GM12892 (cell line): ENCODE measurements at regions not wholly inside any gene's neighbourhood (a gene's known extent, or its start where the extent isn't known, plus 50 kb on each side); places are given as distances from the start of the nearest gene placed in this dataset.

Experiments used
- DNase-seq: peaks from one replicate; pipeline ENCODE4 v3.0.0; 2011; ENCODE audit not compliant: insufficient read length
- FAIRE-seq: peaks from 2 replicates; lab custom pipeline; 2011; peaks lifted over from hg19 to GRCh38; lab: Jason Lieb, UNC
- POLR2A ChIP-seq: IDR thresholded peaks from 2 replicates; pipeline ENCODE4 v1.6.1; 2011; ENCODE audit warnings: low read depth, low read length, control low read depth
- POLR2AphosphoS5 ChIP-seq: IDR thresholded peaks from 2 replicates; pipeline ENCODE4 v1.6.1; 2011; ENCODE audit warnings: low read depth, low read length, control low read depth
- TAF1 ChIP-seq: IDR thresholded peaks from 2 replicates; pipeline ENCODE4 v1.6.1; 2011; ENCODE audit warnings: low read depth, mild to moderate bottlenecking, control low read depth, low read length, borderline replicate concordance

DNA sequence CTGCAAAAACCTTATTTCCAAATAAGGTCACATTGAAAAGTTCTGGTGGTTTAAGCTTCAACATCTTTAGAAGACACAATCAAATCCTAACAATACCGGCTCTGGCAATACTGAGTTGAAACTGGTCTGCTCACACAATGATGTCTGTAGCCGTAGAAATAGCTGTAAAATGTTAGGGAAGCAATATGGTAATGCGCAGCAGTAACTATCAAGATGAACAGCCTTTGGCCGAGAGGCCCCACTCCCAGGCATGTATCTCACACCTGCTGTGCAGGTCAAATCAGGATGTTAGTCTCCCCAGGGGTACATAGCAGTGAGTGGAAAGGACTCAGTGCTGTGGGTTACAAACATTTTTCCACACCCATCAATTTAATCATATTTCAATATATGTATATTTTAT is 207.1 kb downstream of the KATNAL1 start:
- FAIRE-seq (no peak), DNase-seq (no peak)
- TF ChIP-seq TAF1 = no peak
- no peak for TF ChIP-seq POLR2AphosphoS5
- TF ChIP-seq POLR2A = no peak

DNA sequence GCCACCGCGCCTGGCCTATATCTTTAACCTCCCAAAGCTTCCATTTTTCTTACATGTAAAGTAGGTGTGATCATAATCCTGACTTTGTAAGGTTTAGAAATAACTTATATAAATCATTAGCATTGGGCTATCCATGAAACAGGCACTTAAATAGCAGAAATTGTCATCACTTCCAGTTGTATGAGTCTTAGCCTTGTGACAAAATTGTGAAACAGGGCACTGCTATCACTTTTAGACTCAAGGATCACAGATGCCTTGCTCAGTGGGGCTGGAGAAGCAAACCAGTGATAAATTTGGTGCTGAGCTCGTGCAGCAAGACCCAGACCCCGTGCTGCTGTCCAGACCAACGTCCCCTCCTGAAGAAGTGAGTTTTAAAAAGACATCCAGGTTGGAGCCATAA is 209.7 kb downstream of the KATNAL1 start:
- DNase-seq (no peak), FAIRE-seq (no peak)
- TF ChIP-seq POLR2AphosphoS5 (no peak), POLR2A (no peak), TAF1 (no peak)

DNA sequence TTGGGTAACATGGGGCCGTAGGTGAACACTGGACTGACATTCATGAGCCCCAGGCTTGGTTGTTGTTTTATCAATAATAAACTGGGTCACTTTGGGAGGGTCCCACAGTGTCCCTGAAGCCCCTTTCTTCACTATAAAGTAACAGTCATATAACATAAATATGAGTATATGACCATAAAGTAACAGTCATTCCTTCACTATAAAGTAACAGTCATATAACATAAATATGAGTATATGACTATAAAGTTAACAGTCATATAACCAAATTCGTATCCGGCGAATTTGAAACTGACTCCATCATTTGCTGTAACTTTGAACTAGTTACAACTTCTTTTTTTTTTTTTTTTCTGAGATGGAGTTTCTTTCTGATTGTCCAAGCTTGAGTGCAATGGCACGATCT is 210.3 kb downstream of the KATNAL1 start:
- DNase-seq (no peak), FAIRE-seq (no peak)
- no peak for TF ChIP-seq POLR2AphosphoS5
- no peak for TF ChIP-seq TAF1
- TF ChIP-seq POLR2A = no peak

DNA sequence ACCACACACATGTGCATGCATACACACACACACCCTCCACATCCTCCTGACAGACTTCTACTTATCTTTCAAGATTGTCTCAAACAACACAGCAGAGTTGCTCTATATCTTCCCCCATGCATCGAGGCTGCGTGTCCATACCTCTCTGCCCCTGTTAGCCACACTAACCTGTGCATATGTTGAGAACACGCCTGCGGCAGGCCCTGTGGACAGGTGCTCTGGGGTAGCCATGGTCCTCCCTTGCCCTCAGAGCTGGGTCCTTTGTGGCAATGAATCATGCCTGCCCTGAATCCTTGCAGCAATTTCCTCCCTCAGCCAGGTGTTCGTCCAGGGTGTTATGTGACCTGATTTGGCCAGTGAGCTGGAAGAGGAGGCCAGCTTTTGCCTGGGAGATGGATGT is 213.3 kb downstream of the KATNAL1 start:
- TF ChIP-seq POLR2A = no peak
- no peak for TF ChIP-seq POLR2AphosphoS5
- TF ChIP-seq TAF1 = no peak
- DNase-seq (no peak), FAIRE-seq (no peak)

DNA sequence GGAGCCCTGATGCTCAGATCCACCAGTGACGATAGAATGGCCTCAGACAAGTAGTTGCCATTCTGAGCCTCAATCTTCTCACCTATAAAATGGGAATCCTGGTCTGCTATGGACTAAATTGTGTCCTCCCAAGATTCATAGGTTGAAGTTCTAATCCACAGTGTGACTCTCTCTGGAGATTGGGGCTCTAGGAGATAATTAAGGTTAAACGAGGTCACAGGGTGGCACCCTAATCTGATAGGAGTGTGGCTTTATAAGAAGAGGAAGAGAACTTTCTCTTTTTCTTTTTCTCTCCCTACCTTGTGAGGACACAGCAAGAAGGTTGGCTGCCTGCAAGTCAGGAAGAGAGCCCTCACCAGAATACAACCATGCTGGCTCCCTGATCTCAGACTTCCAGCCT is 214.1 kb downstream of the KATNAL1 start:
- FAIRE-seq (no peak), DNase-seq (no peak)
- TF ChIP-seq TAF1 (no peak), POLR2AphosphoS5 (no peak), POLR2A (no peak)

DNA sequence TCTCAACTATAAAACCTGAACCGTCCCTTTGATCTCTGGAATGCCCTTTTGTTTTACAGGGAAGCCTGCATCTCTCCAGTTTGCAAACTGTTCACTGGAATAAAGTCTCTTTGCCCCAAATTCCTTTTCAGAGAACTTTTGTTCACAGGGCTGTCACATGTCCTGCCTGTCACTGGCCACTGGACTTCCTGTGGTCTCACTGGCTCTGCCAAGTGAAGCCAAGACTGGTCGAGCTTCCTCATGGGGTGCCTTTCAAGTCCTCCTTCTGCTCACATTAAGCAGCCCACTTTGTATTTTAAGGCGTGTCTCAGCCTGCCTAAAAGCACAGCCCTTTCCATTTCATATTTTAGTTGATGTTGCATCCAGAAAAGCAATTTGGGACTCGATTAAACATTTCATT is 215.7 kb downstream of the KATNAL1 start:
- no peak for FAIRE-seq

DNA sequence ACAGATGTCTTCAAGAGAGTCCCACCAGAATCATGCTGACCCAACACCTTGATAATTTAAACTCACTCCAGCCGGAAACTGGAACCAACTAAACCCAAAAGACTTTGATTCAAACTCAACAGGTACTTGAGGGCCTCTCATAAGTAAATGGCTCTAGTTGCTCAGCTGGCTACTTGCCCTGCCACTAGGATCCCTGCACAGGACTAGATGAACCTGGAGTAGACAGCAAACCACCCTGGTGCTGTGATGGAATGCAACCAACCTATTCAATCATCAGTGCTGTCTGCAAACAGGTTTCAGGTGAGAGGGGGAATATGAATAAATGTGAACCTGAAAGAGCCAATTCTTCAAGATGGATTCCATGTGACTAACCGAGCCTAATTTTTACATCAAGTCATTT is 216.3 kb downstream of the KATNAL1 start:
- DNase-seq (no peak), FAIRE-seq (no peak)
- no peak for TF ChIP-seq POLR2AphosphoS5
- no peak for TF ChIP-seq TAF1
- no peak for TF ChIP-seq POLR2A

More for the DNA sequence above, 215.7 kb downstream of the KATNAL1 start:
- no peak for DNase-seq
- TF ChIP-seq POLR2AphosphoS5 (no peak), POLR2A (no peak), TAF1 (no peak)

DNA sequence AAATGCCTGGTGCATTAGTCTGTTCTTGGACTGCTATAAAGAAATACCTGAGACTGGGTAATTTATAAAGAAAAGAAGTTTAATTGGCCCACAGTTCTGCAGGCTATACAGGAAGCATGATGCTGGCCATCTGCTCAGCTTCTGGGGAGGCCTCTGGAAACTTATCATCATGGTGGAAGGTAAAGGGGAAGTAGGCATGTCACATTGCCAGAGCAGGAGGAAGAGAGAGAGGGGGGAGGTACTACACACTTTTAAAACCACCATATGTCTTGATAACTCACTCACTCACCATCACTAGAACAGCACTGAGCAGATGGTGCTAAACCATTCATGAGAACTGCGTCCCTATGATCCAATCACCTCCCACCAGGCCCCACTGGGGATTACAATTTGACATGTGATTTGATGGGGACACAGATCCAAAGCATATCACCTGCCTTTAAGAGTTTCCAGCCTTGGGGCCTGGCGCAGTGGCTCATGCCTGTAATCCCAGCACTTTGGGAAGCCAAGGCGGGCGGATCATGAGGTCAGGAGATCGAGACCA is 219.0 kb downstream of the KATNAL1 start:
- no peak for FAIRE-seq
- TF ChIP-seq TAF1 = no peak
- no peak for TF ChIP-seq POLR2AphosphoS5
- TF ChIP-seq POLR2A = no peak
- no peak for DNase-seq

DNA sequence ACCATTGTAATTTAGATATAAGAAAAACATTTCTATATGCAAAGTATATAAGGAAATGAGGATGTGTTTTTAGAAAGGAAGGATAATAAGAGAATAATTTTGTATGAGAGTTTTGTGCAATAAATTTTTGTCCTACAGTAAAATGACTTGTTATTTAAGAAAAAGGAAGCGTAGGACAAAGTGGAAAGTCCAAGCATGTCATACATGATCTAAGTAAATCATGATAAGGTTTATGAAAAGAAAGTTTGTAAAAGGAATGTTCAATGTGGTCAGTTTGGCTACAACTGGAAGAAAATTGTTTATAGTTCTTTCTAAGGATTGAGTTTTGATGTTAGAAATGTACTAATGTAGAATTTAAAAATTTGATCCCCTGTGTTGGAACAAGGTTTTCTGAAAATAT is 222.3 kb downstream of the KATNAL1 start:
- DNase-seq (no peak), FAIRE-seq (no peak)
- TF ChIP-seq POLR2AphosphoS5 = no peak

DNA sequence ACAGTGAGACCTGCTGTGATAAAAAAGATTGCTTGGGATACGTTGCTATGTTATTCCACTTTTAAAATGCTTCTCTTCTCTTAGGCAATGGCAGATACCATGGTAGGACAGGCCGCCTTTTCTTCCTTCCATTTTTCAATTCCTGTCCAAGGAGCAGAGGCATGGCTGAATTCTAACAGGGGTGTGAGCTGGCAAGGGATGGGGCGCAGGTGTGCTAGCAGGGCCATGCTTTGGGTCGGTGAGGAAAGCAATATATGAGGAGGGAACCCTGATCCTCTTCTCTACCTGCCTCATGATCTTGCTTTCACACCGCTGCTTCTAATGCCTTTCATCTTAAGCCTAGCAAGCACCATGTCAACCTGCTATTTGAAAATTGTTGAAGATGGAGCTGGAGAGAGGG is 225.0 kb downstream of the KATNAL1 start:
- FAIRE-seq (no peak), DNase-seq (no peak)
- TF ChIP-seq POLR2AphosphoS5 = no peak
- TF ChIP-seq POLR2A = no peak
- TF ChIP-seq TAF1 = no peak

DNA sequence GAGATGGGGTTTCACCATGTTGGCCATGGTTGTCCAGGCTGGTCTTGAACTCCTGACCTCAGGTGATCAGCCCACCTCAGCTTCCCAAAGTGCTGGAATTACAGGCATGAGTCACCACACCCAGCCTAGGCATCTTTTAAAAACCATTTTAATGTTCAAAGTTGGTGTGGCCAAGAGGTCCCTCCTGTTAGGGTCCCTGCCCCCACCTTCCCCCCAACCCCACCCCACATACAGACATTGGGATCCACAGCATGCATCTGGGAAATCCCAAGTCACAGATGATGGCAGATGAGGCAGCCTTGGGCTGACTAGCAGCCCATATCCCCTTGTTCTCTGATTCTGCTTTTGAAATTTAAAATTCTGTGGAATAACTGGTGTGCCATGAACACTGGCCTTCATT is 226.0 kb downstream of the KATNAL1 start:
- TF ChIP-seq POLR2A (no peak), POLR2AphosphoS5 (no peak), TAF1 (no peak)
- DNase-seq (no peak), FAIRE-seq (no peak)

DNA sequence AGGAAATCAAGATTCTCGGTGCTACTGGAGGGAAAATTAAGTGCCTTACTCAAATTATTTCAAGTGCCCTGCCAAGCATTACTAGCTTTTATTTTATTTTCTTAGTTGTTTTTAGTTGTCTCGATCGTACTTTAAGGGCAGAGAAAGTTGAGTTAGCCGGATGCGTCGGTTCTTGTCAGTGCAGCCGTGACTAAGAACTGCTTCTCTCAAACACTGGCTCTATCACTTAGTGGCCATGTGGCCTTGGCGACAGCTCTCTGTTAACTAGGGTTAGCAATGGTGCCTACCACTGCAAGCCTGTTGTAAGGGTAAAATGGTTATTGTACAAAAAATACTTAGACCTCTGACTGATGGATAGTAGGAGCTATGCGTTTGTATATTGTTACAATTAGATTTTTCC is 227.8 kb downstream of the KATNAL1 start:
- FAIRE-seq (no peak), DNase-seq (no peak)
- TF ChIP-seq TAF1 = no peak
- TF ChIP-seq POLR2A = no peak
- TF ChIP-seq POLR2AphosphoS5 = no peak

DNA sequence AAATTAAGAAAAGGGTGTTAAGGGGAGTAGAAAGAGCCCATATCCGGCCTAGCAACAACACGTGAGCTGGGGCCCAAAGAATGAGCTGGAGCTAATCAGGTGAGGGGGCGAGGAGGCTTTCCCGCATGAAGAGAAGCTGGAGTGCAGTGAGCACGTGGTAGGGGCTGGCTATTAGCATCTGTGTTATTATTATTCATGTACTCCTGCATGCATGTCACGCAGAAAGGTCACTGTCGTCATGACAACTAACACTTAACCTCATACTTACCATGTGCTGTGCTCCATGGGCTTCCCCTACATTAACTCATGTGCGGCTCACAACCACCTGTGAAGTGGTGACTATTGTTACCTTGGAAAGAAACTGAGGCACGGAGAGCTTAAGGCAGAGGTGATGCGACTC is 227.6 kb upstream of the UBL3 start:
- no peak for DNase-seq
- FAIRE-seq = no peak
- TF ChIP-seq POLR2A (no peak), POLR2AphosphoS5 (no peak), TAF1 (no peak)

DNA sequence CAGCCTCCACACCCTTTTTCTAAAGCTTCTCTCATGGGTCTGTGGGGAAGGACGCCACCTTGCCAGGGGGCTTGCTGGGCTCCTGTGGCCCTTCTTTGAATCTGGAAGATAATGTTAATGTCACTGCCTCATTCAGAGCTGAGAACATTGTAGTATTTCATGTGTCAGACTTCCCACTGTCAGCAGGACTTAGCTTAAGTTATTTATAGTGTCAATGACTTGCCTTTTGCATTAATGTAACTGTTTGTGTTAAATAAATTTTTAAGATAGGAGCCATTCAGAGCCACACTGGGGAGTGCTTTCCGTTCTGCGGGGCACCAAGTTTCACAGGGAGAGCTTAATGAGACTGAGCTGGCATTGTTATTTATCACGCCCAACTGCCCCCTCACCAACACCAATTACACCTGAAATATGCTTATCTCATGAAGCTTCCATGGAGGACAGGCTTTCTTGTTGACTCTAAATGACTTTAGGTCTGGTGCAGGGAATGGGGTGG is 226.9 kb upstream of the UBL3 start:
- TF ChIP-seq POLR2A = no peak
- FAIRE-seq (no peak), DNase-seq (no peak)
